BLaER1 (cell line): ENCODE measurements at regions not wholly inside any gene's neighbourhood (a gene's known extent, or its start where the extent isn't known, plus 50 kb on each side); places are given as distances from the start of the nearest gene placed in this dataset.

Experiments
- H3K27ac ChIP-seq: shearing (Covaris generic); formaldehyde crosslinking; 2 replicates; pipeline ENCODE4 v1.8.1; 2022
- H3K27me3 ChIP-seq: shearing (Covaris generic); formaldehyde crosslinking; 2 replicates; pipeline ENCODE4 v1.8.1; 2022
- H3K36me3 ChIP-seq: shearing (Covaris generic); formaldehyde crosslinking; 2 replicates; pipeline ENCODE4 v1.8.1; 2022
- H3K4me1 ChIP-seq: shearing (Covaris generic); formaldehyde crosslinking; 2 replicates; pipeline ENCODE4 v1.8.1; 2022
- H3K4me2 ChIP-seq: shearing (Covaris generic); formaldehyde crosslinking; 2 replicates; pipeline ENCODE4 v1.8.1; 2022
- H3K4me3 ChIP-seq: shearing (Covaris generic); formaldehyde crosslinking; 2 replicates; pipeline ENCODE4 v1.8.1; 2022
- H3K9ac ChIP-seq: shearing (Covaris generic); formaldehyde crosslinking; 2 replicates; pipeline ENCODE4 v1.8.1; 2022
- H3K9me3 ChIP-seq: shearing (Covaris generic); formaldehyde crosslinking; 2 replicates; pipeline ENCODE4 v1.8.1; 2022
- H4K20me1 ChIP-seq: shearing (Covaris generic); formaldehyde crosslinking; 2 replicates; pipeline ENCODE4 v1.8.1; 2022
- Cebpa-rat ChIP-seq: shearing (Covaris generic); IDR thresholded peaks from 2 replicates; pipeline ENCODE4 v1.8.1; 2022

DNA sequence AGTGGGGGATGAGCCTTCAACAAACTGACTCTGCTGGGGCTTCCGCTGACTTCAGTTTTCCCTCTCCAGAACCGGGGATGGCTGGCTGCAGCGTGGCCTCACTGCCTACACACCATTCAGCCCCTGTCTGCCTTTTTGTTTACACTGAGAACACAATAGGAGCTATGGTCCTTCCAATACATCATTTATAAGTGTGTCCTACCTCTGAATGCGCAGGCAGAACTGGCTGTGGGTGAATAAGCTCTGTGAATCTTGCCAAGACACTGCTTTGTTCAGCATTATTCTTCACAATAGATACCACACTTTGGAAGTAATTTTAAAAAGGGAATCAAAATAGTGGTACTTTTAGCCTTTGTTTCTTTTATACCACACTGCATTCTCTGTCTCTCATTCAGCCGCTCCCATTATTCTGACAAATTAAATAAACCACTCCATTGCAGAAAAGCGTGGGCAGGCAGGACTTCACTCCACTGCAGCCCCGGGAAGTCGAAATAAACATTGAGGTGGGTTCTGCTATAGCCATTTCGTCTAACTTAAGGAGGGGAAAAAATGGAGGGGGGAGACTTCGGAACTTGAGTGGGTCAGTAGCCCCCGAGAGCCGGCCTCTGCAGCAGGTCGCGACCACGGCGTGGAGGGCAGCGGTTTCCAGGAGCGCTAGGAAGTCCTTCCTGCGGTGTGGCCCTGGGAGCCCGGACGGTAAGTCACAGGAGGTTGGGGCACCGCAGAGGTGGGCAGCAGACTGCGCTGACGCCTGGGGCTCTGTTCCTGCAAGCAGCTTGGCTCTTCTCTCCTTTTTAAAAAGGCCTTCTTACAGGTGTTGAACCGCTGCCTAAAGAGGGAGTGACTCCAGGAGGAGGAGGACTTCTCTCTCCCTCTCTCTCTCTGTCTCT is 94.8 kb upstream of the SOX1 start:
- Histone ChIP-seq H3K27ac (no peak overlapping the region), H3K4me1 (0 out of 2 replicates have a peak, but pooled peaks cover 5% of the 10 kb centered on the region), H3K4me2 (no peak overlapping the region), H3K4me3 (no peak overlapping the region), H3K9me3 (no peaks in the 10 kb centered on the region), H3K36me3 (no peaks in the 10 kb centered on the region), H4K20me1 (no peaks in the 10 kb centered on the region), H3K27me3 (no peaks in the 10 kb centered on the region), H3K9ac (no peak overlapping the region)
- no peak for TF ChIP-seq Cebpa-rat

DNA sequence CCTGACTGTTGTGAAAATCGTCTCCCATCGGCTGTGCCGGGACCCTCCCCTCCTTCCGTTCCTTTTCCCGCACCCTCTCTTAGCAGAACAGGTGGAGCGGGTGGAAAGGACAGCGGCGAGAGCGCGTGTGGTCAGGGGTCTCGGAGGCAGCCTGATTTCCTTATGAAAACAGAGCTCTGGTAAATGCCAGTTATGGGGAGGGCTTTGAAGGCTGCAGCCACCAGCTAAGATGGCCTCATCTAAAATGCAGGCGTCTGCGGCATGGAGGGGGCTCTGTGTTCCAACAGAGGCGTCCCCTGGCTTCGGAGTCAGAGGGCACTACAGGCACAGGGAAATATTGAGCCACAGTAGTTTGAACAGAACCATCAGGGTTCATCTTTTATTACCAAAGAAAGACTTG is 93.8 kb upstream of the SOX1 start:
- no peaks in the 10 kb centered on the region for H4K20me1 ChIP-seq
- 0 out of 2 replicates have a peak, but pooled peaks cover 5% of the 10 kb centered on the region for H3K4me1 ChIP-seq
- H3K4me2 ChIP-seq: no peak overlapping the region
- H3K9me3 ChIP-seq: no peaks in the 10 kb centered on the region
- H3K9ac ChIP-seq: no peak overlapping the region
- TF ChIP-seq Cebpa-rat: no peak
- H3K36me3 ChIP-seq: no peaks in the 10 kb centered on the region
- H3K27me3 ChIP-seq: no peaks in the 10 kb centered on the region
- H3K4me3 ChIP-seq: no peak overlapping the region
- H3K27ac ChIP-seq: no peak overlapping the region

DNA sequence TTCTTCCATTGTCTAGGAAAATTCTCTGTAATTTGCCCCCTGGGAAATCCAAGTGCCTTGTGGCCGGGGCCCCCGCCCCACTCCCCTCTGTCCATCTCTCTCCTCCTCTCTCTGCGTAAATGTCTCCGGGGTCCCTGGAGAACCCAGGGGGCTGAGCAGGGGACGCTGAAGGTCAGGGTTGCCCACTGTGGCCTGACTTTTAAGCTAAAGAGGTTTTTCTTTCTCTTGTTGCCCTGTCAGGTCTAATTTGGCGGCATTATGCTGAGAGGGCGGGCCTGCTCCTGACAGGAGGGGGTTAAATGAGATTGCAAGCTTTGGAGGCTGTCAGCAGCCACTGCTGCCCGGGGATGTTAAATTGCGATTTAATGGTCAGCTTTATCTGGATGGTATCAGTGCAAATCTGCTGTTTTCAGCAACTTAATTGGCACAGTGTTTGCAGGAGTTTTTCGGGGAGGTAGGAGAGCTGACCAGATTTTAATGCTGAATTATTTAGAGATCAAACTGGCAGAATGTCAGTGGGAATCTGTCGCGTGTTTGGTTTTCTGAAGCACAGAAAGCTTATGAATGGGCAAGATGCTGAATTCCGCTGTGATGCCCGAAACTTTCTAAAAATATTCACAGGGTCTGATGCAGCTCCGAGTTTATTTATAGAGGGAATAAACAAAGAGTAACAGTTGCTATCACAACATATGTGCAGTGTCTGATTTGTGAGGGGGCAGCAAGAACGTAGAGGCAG is 93.2 kb upstream of the SOX1 start:
- H4K20me1 ChIP-seq: no peaks in the 10 kb centered on the region
- TF ChIP-seq Cebpa-rat: no peak
- H3K9ac ChIP-seq: no peak overlapping the region
- H3K27ac ChIP-seq: no peak overlapping the region
- H3K4me2 ChIP-seq: no peak overlapping the region
- H3K4me1 ChIP-seq: 0 out of 2 replicates have a peak, but pooled peaks cover 5% of the 10 kb centered on the region
- H3K4me3 ChIP-seq: no peak overlapping the region
- no peaks in the 10 kb centered on the region for H3K9me3 ChIP-seq
- H3K36me3 ChIP-seq: no peaks in the 10 kb centered on the region
- H3K27me3 ChIP-seq: no peaks in the 10 kb centered on the region

DNA sequence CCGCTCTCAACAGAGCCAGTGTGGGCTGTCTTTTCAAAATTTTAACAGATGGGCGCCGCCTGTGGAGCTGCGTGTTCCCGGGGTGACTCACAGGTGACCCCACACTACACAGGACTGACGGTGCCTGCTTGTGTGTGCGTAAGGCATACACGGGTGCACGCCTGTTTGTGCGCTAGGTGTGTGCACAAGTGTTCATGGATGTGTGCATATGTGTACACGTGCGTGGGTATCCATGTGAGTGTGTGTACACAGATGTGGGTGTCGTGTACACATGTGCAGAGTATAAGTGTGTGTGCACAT is 92.7 kb upstream of the SOX1 start:
- TF ChIP-seq Cebpa-rat: no peak
- no peaks in the 10 kb centered on the region for H4K20me1 ChIP-seq
- 0 out of 2 replicates have a peak, but pooled peaks cover 5% of the 10 kb centered on the region for H3K4me1 ChIP-seq
- no peak overlapping the region for H3K4me3 ChIP-seq
- H3K4me2 ChIP-seq: no peak overlapping the region
- H3K9me3 ChIP-seq: no peaks in the 10 kb centered on the region
- H3K27me3 ChIP-seq: no peaks in the 10 kb centered on the region
- no peak overlapping the region for H3K9ac ChIP-seq
- H3K36me3 ChIP-seq: no peaks in the 10 kb centered on the region
- no peak overlapping the region for H3K27ac ChIP-seq

DNA sequence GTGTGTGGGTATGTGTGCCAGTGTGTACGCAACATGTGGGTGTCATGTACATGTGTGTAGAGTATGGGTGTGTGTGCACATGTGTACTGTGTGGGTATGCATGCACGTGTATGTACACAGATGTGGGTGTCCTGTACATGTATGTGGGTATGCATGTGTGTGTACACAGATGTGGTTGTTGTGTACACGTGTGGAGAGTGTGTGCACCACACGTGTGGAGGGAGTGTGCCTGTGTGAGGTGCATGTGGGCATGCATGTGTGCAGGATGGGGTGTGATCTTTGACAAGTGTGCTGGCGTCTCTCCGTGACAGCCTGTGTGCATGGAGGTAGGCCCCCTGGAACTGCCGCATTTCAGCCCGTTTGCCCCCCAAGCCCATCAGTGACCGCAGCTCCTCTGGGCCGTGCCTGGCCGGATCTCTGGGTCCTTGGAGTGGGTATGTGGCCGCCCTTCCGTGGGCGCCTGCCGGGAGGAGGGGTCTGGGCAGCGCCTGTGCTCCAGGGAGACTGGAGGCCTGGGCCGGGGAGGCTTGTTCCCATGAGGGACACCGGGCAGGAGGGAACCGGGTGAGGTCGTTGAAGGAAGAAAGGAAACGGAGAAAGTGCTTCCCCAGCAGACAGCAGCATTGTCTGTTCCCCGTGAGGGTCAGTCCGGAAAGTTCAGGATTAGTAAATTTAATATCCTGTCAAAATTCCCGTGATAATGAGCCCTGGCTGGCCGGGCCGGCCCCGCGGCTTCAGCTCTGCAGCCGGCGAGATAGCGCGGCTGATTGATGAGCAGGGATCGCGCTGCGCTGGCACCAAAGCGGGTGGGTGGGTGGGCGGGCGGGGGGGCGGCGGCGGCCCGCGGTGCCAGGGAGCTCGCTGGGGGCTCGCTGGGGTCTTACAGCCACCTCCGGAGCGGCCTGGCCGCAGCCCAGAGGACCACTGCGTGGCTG is 91.1 kb upstream of the SOX1 start:
- no peaks in the 10 kb centered on the region for H4K20me1 ChIP-seq

DNA sequence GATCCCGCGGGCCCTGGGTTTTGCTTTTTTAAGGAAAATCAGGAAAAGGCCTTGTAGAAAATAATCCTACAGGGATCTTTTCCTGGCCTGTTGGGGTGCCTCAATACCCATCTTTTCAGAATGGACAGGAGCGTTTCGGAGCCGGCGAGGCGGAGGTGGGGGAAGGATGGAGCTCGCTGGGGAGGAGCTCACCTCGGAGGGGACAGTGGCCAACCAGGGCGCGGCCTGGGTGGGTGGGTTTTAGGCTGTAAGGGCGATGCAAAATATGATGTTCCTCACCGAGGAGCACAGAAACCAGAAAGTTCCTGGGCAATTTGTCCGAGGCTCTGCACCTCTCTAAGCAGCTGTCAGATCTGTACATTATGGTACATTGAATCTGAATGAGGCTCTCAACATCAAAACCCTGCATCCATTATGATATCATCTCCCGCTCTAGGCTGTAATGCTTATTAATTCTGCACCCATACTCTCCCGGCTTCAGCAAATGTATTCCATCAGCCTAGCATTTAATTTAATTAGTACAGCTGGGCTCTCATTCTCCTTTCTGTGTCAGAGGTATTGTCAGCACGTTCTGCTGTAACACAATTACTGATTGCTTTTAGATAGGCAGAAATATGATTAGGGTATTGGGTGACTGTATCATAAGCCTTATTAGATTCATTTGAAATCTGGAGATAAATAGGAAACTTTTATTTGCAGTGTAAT is 90.3 kb upstream of the SOX1 start:
- Histone ChIP-seq H3K4me2 (no peak overlapping the region), H3K27ac (no peak overlapping the region), H3K27me3 (no peaks in the 10 kb centered on the region), H3K4me1 (no peaks in the 10 kb centered on the region), H4K20me1 (no peaks in the 10 kb centered on the region), H3K9me3 (no peaks in the 10 kb centered on the region), H3K36me3 (no peaks in the 10 kb centered on the region), H3K9ac (no peak overlapping the region), H3K4me3 (no peak overlapping the region)
- no peak for TF ChIP-seq Cebpa-rat

More for the DNA sequence above, 91.1 kb upstream of the SOX1 start:
- Histone ChIP-seq H3K9me3 (no peaks in the 10 kb centered on the region), H3K4me1 (0 out of 2 replicates have a peak, but pooled peaks cover 5% of the 10 kb centered on the region), H3K36me3 (no peaks in the 10 kb centered on the region), H3K27me3 (no peaks in the 10 kb centered on the region), H3K9ac (no peak overlapping the region), H3K4me2 (no peak overlapping the region), H3K4me3 (no peak overlapping the region), H3K27ac (no peak overlapping the region)
- TF ChIP-seq Cebpa-rat: no peak

DNA sequence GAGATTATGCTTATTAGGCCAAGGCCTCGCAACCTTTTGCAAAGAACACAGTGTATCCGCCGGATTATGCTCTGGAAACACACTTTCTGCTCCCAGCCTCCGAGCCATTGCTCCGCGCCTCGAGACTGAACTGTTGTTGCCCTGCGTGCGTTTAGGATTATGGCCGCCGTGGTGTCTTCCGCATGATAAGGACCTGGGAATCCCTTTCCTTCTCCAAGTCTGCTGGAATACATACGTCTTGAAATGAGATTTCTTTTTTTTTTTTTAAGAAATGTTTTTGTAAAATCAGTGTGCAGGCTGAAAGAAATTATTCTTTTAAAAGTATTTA is 89.8 kb upstream of the SOX1 start:
- H3K4me1 ChIP-seq: no peaks in the 10 kb centered on the region
- H3K9ac ChIP-seq: no peak overlapping the region
- H3K9me3 ChIP-seq: no peaks in the 10 kb centered on the region
- no peak overlapping the region for H3K4me2 ChIP-seq
- no peaks in the 10 kb centered on the region for H4K20me1 ChIP-seq
- no peak for TF ChIP-seq Cebpa-rat
- no peak overlapping the region for H3K4me3 ChIP-seq
- no peaks in the 10 kb centered on the region for H3K27me3 ChIP-seq
- H3K36me3 ChIP-seq: no peaks in the 10 kb centered on the region
- no peak overlapping the region for H3K27ac ChIP-seq

DNA sequence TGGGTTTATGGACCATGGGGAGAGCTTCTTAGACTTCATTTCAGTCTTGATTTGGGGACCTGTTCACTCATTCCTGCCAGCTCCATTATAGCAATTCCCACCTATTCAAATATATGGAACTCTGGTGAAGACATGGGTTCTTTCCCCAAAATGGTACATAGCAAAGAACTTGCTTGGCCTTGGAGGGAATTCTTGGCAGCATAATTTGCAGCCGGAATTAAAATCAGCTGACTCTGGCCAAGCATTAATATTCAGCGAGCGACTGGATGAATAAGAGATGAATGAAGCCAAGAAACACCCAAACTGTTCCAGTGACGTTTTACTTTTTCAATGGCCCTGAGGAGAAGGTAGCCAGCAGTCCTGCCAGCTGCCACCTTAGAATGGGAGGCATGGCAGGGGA is 88.4 kb upstream of the SOX1 start:
- Histone ChIP-seq H3K4me1 (no peaks in the 10 kb centered on the region), H3K4me2 (no peak overlapping the region), H3K9ac (no peak overlapping the region), H3K27ac (no peak overlapping the region), H3K4me3 (no peak overlapping the region), H3K27me3 (no peaks in the 10 kb centered on the region), H4K20me1 (no peaks in the 10 kb centered on the region), H3K9me3 (no peaks in the 10 kb centered on the region), H3K36me3 (no peaks in the 10 kb centered on the region)
- TF ChIP-seq Cebpa-rat: no peak
